Effector CD8-positive, alpha-beta T cell (primary cell): ENCODE measurements at regions not wholly inside any gene's neighbourhood (a gene's known extent, or its start where the extent isn't known, plus 50 kb on each side); places are given as distances from the start of the nearest gene placed in this dataset.

ENCODE experiments used
- DNase-seq: peaks from one replicate; lab custom pipeline; 2025; lab: John Stamatoyannopoulos, UW

- DNase-seq = no peak
Measured at GRCh38 chr18:77833807-77834206, 584.2 kb downstream of the GALR1 start.

- no peak for DNase-seq
Measured at GRCh38 chr18:77851802-77852201, 602.2 kb downstream of the GALR1 start.

- DNase-seq = no peak
Measured at GRCh38 chr18:77853859-77854258, 604.2 kb downstream of the GALR1 start.

GRCh38 chr18:77857678-77858655 is 608.3 kb downstream of the GALR1 start:
- DNase-seq = no peak

- no peak for DNase-seq
Measured at GRCh38 chr18:77859634-77860033, 610.0 kb downstream of the GALR1 start.

- no peak for DNase-seq
Measured at GRCh38 chr18:77862066-77862757, 612.6 kb downstream of the GALR1 start.

GRCh38 chr18:77865853-77866252 is 616.2 kb downstream of the GALR1 start:
- no peak for DNase-seq

GRCh38 chr18:77866351-77866750 is 616.7 kb downstream of the GALR1 start:
- no peak for DNase-seq

GRCh38 chr18:77870199-77870598 is 620.6 kb downstream of the GALR1 start:
- no peak for DNase-seq

GRCh38 chr18:77870894-77871293 is 621.2 kb downstream of the GALR1 start:
- DNase-seq = no peak

- no peak for DNase-seq
Measured at GRCh38 chr18:77872166-77872565, 622.5 kb downstream of the GALR1 start.

GRCh38 chr18:77876319-77876865 is 626.7 kb downstream of the GALR1 start:
- DNase-seq = no peak

GRCh38 chr18:77879829-77880228 is 630.2 kb downstream of the GALR1 start:
- no peak for DNase-seq

- no peak for DNase-seq
Measured at GRCh38 chr18:77884454-77884853, 634.8 kb downstream of the GALR1 start.

- no peak for DNase-seq
Measured at GRCh38 chr18:77894060-77894459, 644.4 kb downstream of the GALR1 start.

- DNase-seq = no peak
Measured at GRCh38 chr18:77895250-77895649, 645.6 kb downstream of the GALR1 start.

GRCh38 chr18:77896586-77897252 is 647.1 kb downstream of the GALR1 start:
- no peak for DNase-seq

GRCh38 chr18:77897606-77898005 is 648.0 kb downstream of the GALR1 start:
- no peak for DNase-seq

- no peak for DNase-seq
Measured at GRCh38 chr18:77899972-77900754, 650.5 kb downstream of the GALR1 start.

- DNase-seq = no peak
Measured at GRCh38 chr18:77905011-77905410, 655.4 kb downstream of the GALR1 start.

GRCh38 chr18:77905449-77906055 is 655.9 kb downstream of the GALR1 start:
- no peak for DNase-seq
